ENCODE measurements at regions not wholly inside any gene's neighbourhood (a gene's known extent, or its start where the extent isn't known, plus 50 kb on each side); places are given as distances from the start of the nearest gene placed in this dataset.

GRCh38 chr3:82201316-82201715 lies 439.9 kb upstream of the GBE1 start:
- H3K9me2 ChIP-seq (ENCODE audit: insufficient read depth), result peaks cover 9% of the 10 kb centered on the region; the same call in 1 of the 2 replicates
- no peaks in the 10 kb centered on the region for H3F3A ChIP-seq (replicated peaks; ENCODE audit: low read depth)
- no peak overlapping the region for H2AFZ ChIP-seq
- no peaks in the 10 kb centered on the region for H3K36me3 ChIP-seq (ENCODE audit: insufficient read depth)
- Mint-ChIP-seq H3K36me3 (ENCODE audit: low read depth) (no peaks in the 10 kb centered on the region), H3K9me3 (no peaks in the 10 kb centered on the region; the same call in 2 of the 3 replicates), H3K27ac (no peak overlapping the region), H3K27me3 (ENCODE audit: insufficient read depth, low read depth, poor library complexity) (no peaks in the 10 kb centered on the region), H3K4me1 (0 out of 3 replicates have a peak, but pooled peaks cover 4% of the 10 kb centered on the region), H3K4me3 (no peak overlapping the region)
- no peak for DNase-seq (ENCODE audit: low spot score)
- H4K20me1 ChIP-seq (replicated peaks; ENCODE audit: insufficient read depth), result no peaks in the 10 kb centered on the region
- H3K4me3 ChIP-seq, result no peak overlapping the region
- H3K27me3 ChIP-seq (ENCODE audit: insufficient read depth), result no peaks in the 10 kb centered on the region
- TF ChIP-seq ZNF331 (CRISPR knock-in tag; IDR thresholded peaks at IDR 0.05; ENCODE audit: low read depth) (no peak), NANOG (IDR thresholded peaks at IDR 0.05; ENCODE audit: borderline replicate concordance) (no peak), REST (IDR thresholded peaks at IDR 0.05; ENCODE audit: unreplicated experiment) (no peak), STAT1 (IDR thresholded peaks at IDR 0.05; ENCODE audit: unreplicated experiment) (no peak), EZH2phosphoT487 (IDR thresholded peaks at IDR 0.05; ENCODE audit: unreplicated experiment) (no peak), JUNB (IDR thresholded peaks at IDR 0.05; ENCODE audit: unreplicated experiment) (no peak), CTCF (conservative IDR thresholded peaks at IDR 0.05; ENCODE audit: low read depth in 2 of 2) (no peak), POLR2AphosphoS5 (IDR thresholded peaks at IDR 0.05; ENCODE audit: low read depth) (no peak), ZNF462 (CRISPR knock-in tag; IDR thresholded peaks at IDR 0.05) (no peak), ETS1 (IDR thresholded peaks at IDR 0.05) (no peak), ZNF114 (CRISPR knock-in tag; IDR thresholded peaks at IDR 0.05) (no peak), CREB1 (CRISPR knock-in tag; IDR thresholded peaks at IDR 0.05; ENCODE audit: low read depth) (no peak), EZH2 (IDR thresholded peaks at IDR 0.05; ENCODE audit: low read depth, unreplicated experiment) (no peak)
- no peaks in the 10 kb centered on the region for H3K4me1 ChIP-seq (ENCODE audit: insufficient read depth)
- no peaks in the 10 kb centered on the region for H3K79me2 ChIP-seq (replicated peaks; ENCODE audit: insufficient read depth)
- H3K27ac ChIP-seq (ENCODE audit: low read depth), result no peak overlapping the region
- no peak for ATAC-seq
- H3K4me2 ChIP-seq, result no peak overlapping the region
